ENCODE measurements at regions not wholly inside any gene's neighbourhood (a gene's known extent, or its start where the extent isn't known, plus 50 kb on each side); places are given as distances from the start of the nearest gene placed in this dataset.
"Not testable (repeated sequence)": the region's sequence is repeated elsewhere in the genome, so short reads cannot be mapped to it uniquely, and the experiment has no call there.

DNA sequence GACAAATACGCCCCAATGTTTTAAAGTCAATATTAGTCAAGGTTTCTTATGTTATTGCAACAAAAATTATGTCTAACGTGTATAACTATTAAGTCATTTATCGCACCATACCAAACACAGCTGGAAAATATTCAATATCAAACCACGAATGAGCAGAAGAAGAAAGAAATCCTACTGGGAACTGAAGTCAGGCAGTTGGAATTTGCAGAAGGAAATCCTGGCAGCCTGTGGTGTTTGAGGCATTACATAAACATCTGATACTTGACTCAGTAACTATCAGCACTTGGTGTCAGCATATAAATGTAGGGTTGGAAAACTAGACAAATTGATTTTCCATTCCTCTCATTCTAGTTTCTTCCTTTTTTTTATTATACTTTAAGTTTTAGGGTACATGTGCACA lies 83.4 kb upstream of the NUPR2 start:
- WGBS (ENCODE audit: low lambda C conversion rate): 1% methylated on average over 4 of the region's 4 CpGs
- no peak for DNase-seq
- H3K27me3 ChIP-seq (ENCODE audit: insufficient read depth): no peaks in the 10 kb centered on the region
- no peaks in the 10 kb centered on the region for H3F3A ChIP-seq (replicated peaks; ENCODE audit: insufficient read depth)
- CTCF ChIA-PET: interaction anchor here (1.0 kb wide), 1 partner anchor 10 kb away, joined by 3 read pairs; no protein-coding TSS in a partner anchor
- H3K79me2 ChIP-seq (ENCODE audit: insufficient read depth): no peaks in the 10 kb centered on the region
- H3K27ac ChIP-seq (ENCODE audit: low read depth in 2 of 2, low read length in 1 of 2): no peak overlapping the region
- POLR2A ChIA-PET: no interaction called here
- no peak overlapping the region for H3K4me3 ChIP-seq (ENCODE audit: low read depth in 2 of 2, low read length in 1 of 2)
- no peaks in the 10 kb centered on the region for H3K9me3 ChIP-seq
- H3K4me2 ChIP-seq: no peak overlapping the region
- H3K9ac ChIP-seq: no peak overlapping the region
- no peak overlapping the region for H2AFZ ChIP-seq (ENCODE audit: low read depth)
- no peaks in the 10 kb centered on the region for H3K36me3 ChIP-seq (replicated peaks in 1 of 2; ENCODE audit: control insufficient read depth in 1 of 2, insufficient read depth in 2 of 2, low read length in 1 of 2)
- H3K9me2 ChIP-seq: no peaks in the 10 kb centered on the region
- H3K4me1 ChIP-seq (ENCODE audit: control insufficient read depth in 1 of 2, insufficient read depth in 2 of 2, low read depth in 1 of 2, low read length in 1 of 2): no peaks in the 10 kb centered on the region
- TF ChIP-seq FOXM1 (IDR thresholded peaks at IDR 0.05; ENCODE audit: low read depth): no peak
- TF ChIP-seq, protein P1, sequence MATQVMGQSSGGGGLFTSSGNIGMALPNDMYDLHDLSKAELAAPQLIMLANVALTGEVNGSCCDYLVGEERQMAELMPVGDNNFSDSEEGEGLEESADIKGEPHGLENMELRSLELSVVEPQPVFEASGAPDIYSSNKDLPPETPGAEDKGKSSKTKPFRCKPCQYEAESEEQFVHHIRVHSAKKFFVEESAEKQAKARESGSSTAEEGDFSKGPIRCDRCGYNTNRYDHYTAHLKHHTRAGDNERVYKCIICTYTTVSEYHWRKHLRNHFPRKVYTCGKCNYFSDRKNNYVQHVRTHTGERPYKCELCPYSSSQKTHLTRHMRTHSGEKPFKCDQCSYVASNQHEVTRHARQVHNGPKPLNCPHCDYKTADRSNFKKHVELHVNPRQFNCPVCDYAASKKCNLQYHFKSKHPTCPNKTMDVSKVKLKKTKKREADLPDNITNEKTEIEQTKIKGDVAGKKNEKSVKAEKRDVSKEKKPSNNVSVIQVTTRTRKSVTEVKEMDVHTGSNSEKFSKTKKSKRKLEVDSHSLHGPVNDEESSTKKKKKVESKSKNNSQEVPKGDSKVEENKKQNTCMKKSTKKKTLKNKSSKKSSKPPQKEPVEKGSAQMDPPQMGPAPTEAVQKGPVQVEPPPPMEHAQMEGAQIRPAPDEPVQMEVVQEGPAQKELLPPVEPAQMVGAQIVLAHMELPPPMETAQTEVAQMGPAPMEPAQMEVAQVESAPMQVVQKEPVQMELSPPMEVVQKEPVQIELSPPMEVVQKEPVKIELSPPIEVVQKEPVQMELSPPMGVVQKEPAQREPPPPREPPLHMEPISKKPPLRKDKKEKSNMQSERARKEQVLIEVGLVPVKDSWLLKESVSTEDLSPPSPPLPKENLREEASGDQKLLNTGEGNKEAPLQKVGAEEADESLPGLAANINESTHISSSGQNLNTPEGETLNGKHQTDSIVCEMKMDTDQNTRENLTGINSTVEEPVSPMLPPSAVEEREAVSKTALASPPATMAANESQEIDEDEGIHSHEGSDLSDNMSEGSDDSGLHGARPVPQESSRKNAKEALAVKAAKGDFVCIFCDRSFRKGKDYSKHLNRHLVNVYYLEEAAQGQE (IDR thresholded peaks at IDR 0.05; ENCODE audit: low read depth, low read length): no peak
- no peak for TF ChIP-seq NFIC (IDR thresholded peaks at IDR 0.05; ENCODE audit: borderline replicate concordance)
- TF ChIP-seq FOXJ3 (CRISPR knock-in tag; IDR thresholded peaks at IDR 0.05): no peak
- TF ChIP-seq, protein P2, sequence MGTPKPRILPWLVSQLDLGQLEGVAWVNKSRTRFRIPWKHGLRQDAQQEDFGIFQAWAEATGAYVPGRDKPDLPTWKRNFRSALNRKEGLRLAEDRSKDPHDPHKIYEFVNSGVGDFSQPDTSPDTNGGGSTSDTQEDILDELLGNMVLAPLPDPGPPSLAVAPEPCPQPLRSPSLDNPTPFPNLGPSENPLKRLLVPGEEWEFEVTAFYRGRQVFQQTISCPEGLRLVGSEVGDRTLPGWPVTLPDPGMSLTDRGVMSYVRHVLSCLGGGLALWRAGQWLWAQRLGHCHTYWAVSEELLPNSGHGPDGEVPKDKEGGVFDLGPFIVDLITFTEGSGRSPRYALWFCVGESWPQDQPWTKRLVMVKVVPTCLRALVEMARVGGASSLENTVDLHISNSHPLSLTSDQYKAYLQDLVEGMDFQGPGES (IDR thresholded peaks at IDR 0.05; ENCODE audit: low read depth, low read length): no peak
- no peak for TF ChIP-seq EZH2phosphoT487 (IDR thresholded peaks at IDR 0.05; ENCODE audit: borderline replicate concordance, low read depth)
- no peak for TF ChIP-seq MXI1 (IDR thresholded peaks at IDR 0.05; ENCODE audit: low read depth, low read length)
- no peak for TF ChIP-seq CHD2 (IDR thresholded peaks at IDR 0.05; ENCODE audit: low read length, partially characterized antibody)
- no peak for TF ChIP-seq FOSL2 (IDR thresholded peaks at IDR 0.05; ENCODE audit: borderline replicate concordance, low read depth)
- no peak for TF ChIP-seq MEF2A (IDR thresholded peaks at IDR 0.05; ENCODE audit: borderline replicate concordance, low read depth)
- no peak for TF ChIP-seq ELF1 (IDR thresholded peaks at IDR 0.05)
- TF ChIP-seq, protein P3, sequence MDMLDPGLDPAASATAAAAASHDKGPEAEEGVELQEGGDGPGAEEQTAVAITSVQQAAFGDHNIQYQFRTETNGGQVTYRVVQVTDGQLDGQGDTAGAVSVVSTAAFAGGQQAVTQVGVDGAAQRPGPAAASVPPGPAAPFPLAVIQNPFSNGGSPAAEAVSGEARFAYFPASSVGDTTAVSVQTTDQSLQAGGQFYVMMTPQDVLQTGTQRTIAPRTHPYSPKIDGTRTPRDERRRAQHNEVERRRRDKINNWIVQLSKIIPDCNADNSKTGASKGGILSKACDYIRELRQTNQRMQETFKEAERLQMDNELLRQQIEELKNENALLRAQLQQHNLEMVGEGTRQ (IDR thresholded peaks at IDR 0.05; ENCODE audit: borderline replicate concordance, low read depth, low read length): no peak
- TF ChIP-seq NRF1 (IDR thresholded peaks at IDR 0.05; ENCODE audit: low read depth, low read length): no peak
- TF ChIP-seq, protein P4, sequence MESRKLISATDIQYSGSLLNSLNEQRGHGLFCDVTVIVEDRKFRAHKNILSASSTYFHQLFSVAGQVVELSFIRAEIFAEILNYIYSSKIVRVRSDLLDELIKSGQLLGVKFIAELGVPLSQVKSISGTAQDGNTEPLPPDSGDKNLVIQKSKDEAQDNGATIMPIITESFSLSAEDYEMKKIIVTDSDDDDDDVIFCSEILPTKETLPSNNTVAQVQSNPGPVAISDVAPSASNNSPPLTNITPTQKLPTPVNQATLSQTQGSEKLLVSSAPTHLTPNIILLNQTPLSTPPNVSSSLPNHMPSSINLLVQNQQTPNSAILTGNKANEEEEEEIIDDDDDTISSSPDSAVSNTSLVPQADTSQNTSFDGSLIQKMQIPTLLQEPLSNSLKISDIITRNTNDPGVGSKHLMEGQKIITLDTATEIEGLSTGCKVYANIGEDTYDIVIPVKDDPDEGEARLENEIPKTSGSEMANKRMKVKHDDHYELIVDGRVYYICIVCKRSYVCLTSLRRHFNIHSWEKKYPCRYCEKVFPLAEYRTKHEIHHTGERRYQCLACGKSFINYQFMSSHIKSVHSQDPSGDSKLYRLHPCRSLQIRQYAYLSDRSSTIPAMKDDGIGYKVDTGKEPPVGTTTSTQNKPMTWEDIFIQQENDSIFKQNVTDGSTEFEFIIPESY (IDR thresholded peaks at IDR 0.05; ENCODE audit: borderline replicate concordance, low read depth): no peak
- no peak for TF ChIP-seq SMC3 (IDR thresholded peaks at IDR 0.05; ENCODE audit: low read depth, low read length)
- no peak for TF ChIP-seq RAD21 (IDR thresholded peaks at IDR 0.05; ENCODE audit: low read length)
- TF ChIP-seq TCF12 (IDR thresholded peaks at IDR 0.05): no peak
- no peak for TF ChIP-seq RFX5 (IDR thresholded peaks at IDR 0.05; ENCODE audit: low read length)
- H4K20me1 ChIP-seq (ENCODE audit: insufficient read depth): no peaks in the 10 kb centered on the region

DNA sequence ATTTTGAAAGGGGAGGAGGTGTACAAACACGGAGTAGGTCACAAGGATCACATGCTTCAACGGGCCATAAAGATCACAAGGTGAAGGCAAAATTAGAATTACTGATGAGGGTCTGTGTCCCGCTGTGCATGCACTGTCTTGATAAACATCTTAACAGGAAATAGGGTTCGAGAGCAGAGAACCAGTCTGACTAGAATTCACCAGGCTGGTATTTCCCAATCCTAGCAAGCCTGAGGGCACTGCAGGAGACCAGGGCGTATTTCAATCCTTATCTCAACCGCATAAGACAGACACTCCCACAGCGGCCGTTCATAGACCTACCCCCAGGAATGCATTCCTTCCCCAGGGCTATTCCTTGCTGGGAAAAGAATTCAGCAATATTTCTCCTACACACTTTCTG lies 80.0 kb upstream of the NUPR2 start:
- H3K36me3 ChIP-seq (replicated peaks in 1 of 2; ENCODE audit: control insufficient read depth in 1 of 2, insufficient read depth in 2 of 2, low read length in 1 of 2); POLR2A ChIA-PET; H3K4me2 ChIP-seq; H3K27ac ChIP-seq (ENCODE audit: low read depth in 2 of 2, low read length in 1 of 2); H2AFZ ChIP-seq (ENCODE audit: low read depth); H3K9ac ChIP-seq; H3K9me2 ChIP-seq; H4K20me1 ChIP-seq (ENCODE audit: insufficient read depth); H3K4me1 ChIP-seq (ENCODE audit: control insufficient read depth in 1 of 2, insufficient read depth in 2 of 2, low read depth in 1 of 2, low read length in 1 of 2); H3K9me3 ChIP-seq; DNase-seq; CTCF ChIA-PET; H3K27me3 ChIP-seq (ENCODE audit: insufficient read depth); H3K4me3 ChIP-seq (ENCODE audit: low read depth in 2 of 2, low read length in 1 of 2); H3F3A ChIP-seq (replicated peaks; ENCODE audit: insufficient read depth); H3K79me2 ChIP-seq (ENCODE audit: insufficient read depth): not testable (repeated sequence)
- 2% methylated on average over 8 of the region's 8 CpGs for WGBS (ENCODE audit: low lambda C conversion rate)

Data from SK-N-SH (cell line).